ENCODE measurements at regions not wholly inside any gene's neighbourhood (a gene's known extent, or its start where the extent isn't known, plus 50 kb on each side); places are given as distances from the start of the nearest gene placed in this dataset.
"Not testable (repeated sequence)": the region's sequence is repeated elsewhere in the genome, so short reads cannot be mapped to it uniquely, and the experiment has no call there.

- Histone ChIP-seq H3K27me3 (ENCODE audit: control insufficient read depth in 1 of 2, insufficient read depth in 2 of 2, low read length in 2 of 2) (no peaks in the 10 kb centered on the region), H3K4me3 (ENCODE audit: low read depth in 1 of 2, low read length in 2 of 2) (no peak overlapping the region), H3K36me3 (ENCODE audit: control insufficient read depth in 2 of 2, insufficient read depth in 2 of 2, low read length in 1 of 2) (no peaks in the 10 kb centered on the region), H3K4me1 (ENCODE audit: control insufficient read depth in 2 of 2, insufficient read depth in 2 of 2, low read length in 1 of 2) (no peaks in the 10 kb centered on the region), H3K27ac (ENCODE audit: low read depth in 2 of 2, low read length in 1 of 2) (no peak overlapping the region), H3K9me3 (ENCODE audit: control insufficient read depth in 2 of 2, insufficient read depth in 1 of 2, low read depth in 1 of 2, low read length in 1 of 2) (no peaks in the 10 kb centered on the region)
- WGBS, 2 donors, result 72 to 79% methylated on average over 4 of the region's 4 CpGs
Measured at GRCh38 chr13:90838317-90838960, 509.0 kb upstream of the MIR17HG start.

GRCh38 chr13:90839061-90839460, 508.4 kb upstream of the MIR17HG start:
- Histone ChIP-seq H3K4me3 (ENCODE audit: low read depth in 1 of 2, low read length in 2 of 2) (no peak overlapping the region), H3K36me3 (ENCODE audit: control insufficient read depth in 2 of 2, insufficient read depth in 2 of 2, low read length in 1 of 2) (no peaks in the 10 kb centered on the region), H3K27ac (ENCODE audit: low read depth in 2 of 2, low read length in 1 of 2) (no peak overlapping the region), H3K27me3 (ENCODE audit: control insufficient read depth in 1 of 2, insufficient read depth in 2 of 2, low read length in 2 of 2) (no peaks in the 10 kb centered on the region), H3K9me3 (ENCODE audit: control insufficient read depth in 2 of 2, insufficient read depth in 1 of 2, low read depth in 1 of 2, low read length in 1 of 2) (no peaks in the 10 kb centered on the region), H3K4me1 (ENCODE audit: control insufficient read depth in 2 of 2, insufficient read depth in 2 of 2, low read length in 1 of 2) (no peaks in the 10 kb centered on the region)

GRCh38 chr13:90846936-90847335, 500.6 kb upstream of the MIR17HG start:
- WGBS, 2 donors, result 86 to 89% methylated on average over 1 of the region's 1 CpG
- no peaks in the 10 kb centered on the region for H3K27me3 ChIP-seq (ENCODE audit: control insufficient read depth in 1 of 2, insufficient read depth in 2 of 2, low read length in 2 of 2)

GRCh38 chr13:90853666-90854065, 493.8 kb upstream of the MIR17HG start:
- H3K36me3 ChIP-seq (ENCODE audit: control insufficient read depth in 2 of 2, insufficient read depth in 2 of 2, low read length in 1 of 2); H3K4me1 ChIP-seq (ENCODE audit: control insufficient read depth in 2 of 2, insufficient read depth in 2 of 2, low read length in 1 of 2); H3K9me3 ChIP-seq (ENCODE audit: control insufficient read depth in 2 of 2, insufficient read depth in 1 of 2, low read depth in 1 of 2, low read length in 1 of 2); H3K27ac ChIP-seq (ENCODE audit: low read depth in 2 of 2, low read length in 1 of 2); H3K27me3 ChIP-seq (ENCODE audit: control insufficient read depth in 1 of 2, insufficient read depth in 2 of 2, low read length in 2 of 2); H3K4me3 ChIP-seq (ENCODE audit: low read depth in 1 of 2, low read length in 2 of 2): not testable (repeated sequence)
- WGBS, 2 donors, result 81 to 85% methylated on average over 10 of the region's 10 CpGs

More at GRCh38 chr13:90846936-90847335, 500.6 kb upstream of the MIR17HG start:
- Histone ChIP-seq H3K27ac (ENCODE audit: low read depth in 2 of 2, low read length in 1 of 2) (no peak overlapping the region), H3K9me3 (ENCODE audit: control insufficient read depth in 2 of 2, insufficient read depth in 1 of 2, low read depth in 1 of 2, low read length in 1 of 2) (no peaks in the 10 kb centered on the region), H3K4me1 (ENCODE audit: control insufficient read depth in 2 of 2, insufficient read depth in 2 of 2, low read length in 1 of 2) (no peaks in the 10 kb centered on the region), H3K4me3 (ENCODE audit: low read depth in 1 of 2, low read length in 2 of 2) (no peak overlapping the region), H3K36me3 (ENCODE audit: control insufficient read depth in 2 of 2, insufficient read depth in 2 of 2, low read length in 1 of 2) (no peaks in the 10 kb centered on the region)

- no peaks in the 10 kb centered on the region for H3K36me3 ChIP-seq (ENCODE audit: control insufficient read depth in 2 of 2, insufficient read depth in 2 of 2, low read length in 1 of 2)
- 0 to 23% methylated on average over 1 of the region's 1 CpG for WGBS, 2 donors
- no peaks in the 10 kb centered on the region for H3K27me3 ChIP-seq (ENCODE audit: control insufficient read depth in 1 of 2, insufficient read depth in 2 of 2, low read length in 2 of 2)
- H3K4me3 ChIP-seq (ENCODE audit: low read depth in 1 of 2, low read length in 2 of 2), result no peak overlapping the region
- no peaks in the 10 kb centered on the region for H3K9me3 ChIP-seq (ENCODE audit: control insufficient read depth in 2 of 2, insufficient read depth in 1 of 2, low read depth in 1 of 2, low read length in 1 of 2)
- no peaks in the 10 kb centered on the region for H3K4me1 ChIP-seq (ENCODE audit: control insufficient read depth in 2 of 2, insufficient read depth in 2 of 2, low read length in 1 of 2)
- no peak overlapping the region for H3K27ac ChIP-seq (ENCODE audit: low read depth in 2 of 2, low read length in 1 of 2)
Measured at GRCh38 chr13:90857921-90858320, 489.6 kb upstream of the MIR17HG start.

DNA sequence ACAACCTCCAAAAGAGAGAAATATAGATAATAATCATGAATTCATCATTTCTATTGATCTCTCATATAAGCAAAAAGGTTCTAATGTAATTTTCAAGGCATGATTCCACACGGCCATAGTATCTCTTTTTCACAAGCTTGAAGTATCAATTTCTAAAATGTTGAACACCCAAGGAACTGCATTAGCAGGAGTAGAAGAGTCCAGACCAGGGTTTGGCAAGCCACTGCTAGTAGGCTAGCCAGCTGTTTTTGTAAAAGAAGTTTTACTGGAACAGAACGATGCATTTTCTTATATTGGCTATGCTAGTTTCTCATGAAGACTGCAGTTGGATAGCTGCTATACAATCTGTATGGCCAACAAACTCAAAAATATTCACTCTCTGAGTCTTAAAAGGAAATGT, 481.5 kb upstream of the MIR17HG start:
- no peaks in the 10 kb centered on the region for H3K4me1 ChIP-seq (ENCODE audit: control insufficient read depth in 2 of 2, insufficient read depth in 2 of 2, low read length in 1 of 2)
- no peaks in the 10 kb centered on the region for H3K27me3 ChIP-seq (ENCODE audit: control insufficient read depth in 1 of 2, insufficient read depth in 2 of 2, low read length in 2 of 2)
- 62 to 70% methylated on average over 2 of the region's 2 CpGs for WGBS, 2 donors
- H3K27ac ChIP-seq (ENCODE audit: low read depth in 2 of 2, low read length in 1 of 2), result no peak overlapping the region
- H3K4me3 ChIP-seq (ENCODE audit: low read depth in 1 of 2, low read length in 2 of 2), result no peak overlapping the region
- no peaks in the 10 kb centered on the region for H3K9me3 ChIP-seq (ENCODE audit: control insufficient read depth in 2 of 2, insufficient read depth in 1 of 2, low read depth in 1 of 2, low read length in 1 of 2)
- H3K36me3 ChIP-seq (ENCODE audit: control insufficient read depth in 2 of 2, insufficient read depth in 2 of 2, low read length in 1 of 2), result no peaks in the 10 kb centered on the region

DNA sequence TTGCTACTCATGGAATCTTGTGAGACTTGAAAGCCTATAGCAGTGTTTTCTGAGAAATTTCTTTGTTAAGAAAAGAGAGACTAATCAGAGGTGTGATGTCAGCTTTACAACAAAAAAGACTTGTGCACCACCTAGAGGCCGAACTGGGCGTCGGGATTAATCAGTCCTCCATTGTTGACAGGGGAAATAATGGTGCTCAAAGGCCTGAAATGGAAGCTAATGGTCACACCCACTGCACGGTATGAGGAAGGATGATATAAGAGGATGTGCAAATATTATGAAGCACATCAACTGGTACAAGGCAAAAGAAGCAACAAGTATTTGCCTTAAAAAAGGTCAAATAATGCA, 480.2 kb upstream of the MIR17HG start:
- WGBS, 2 donors, result 2 to 4% methylated on average over 4 of the region's 4 CpGs
- H3K27me3 ChIP-seq (ENCODE audit: control insufficient read depth in 1 of 2, insufficient read depth in 2 of 2, low read length in 2 of 2), result no peaks in the 10 kb centered on the region
- H3K4me1 ChIP-seq (ENCODE audit: control insufficient read depth in 2 of 2, insufficient read depth in 2 of 2, low read length in 1 of 2), result no peaks in the 10 kb centered on the region
- no peaks in the 10 kb centered on the region for H3K36me3 ChIP-seq (ENCODE audit: control insufficient read depth in 2 of 2, insufficient read depth in 2 of 2, low read length in 1 of 2)
- no peak overlapping the region for H3K27ac ChIP-seq (ENCODE audit: low read depth in 2 of 2, low read length in 1 of 2)
- H3K4me3 ChIP-seq (ENCODE audit: low read depth in 1 of 2, low read length in 2 of 2), result no peak overlapping the region
- no peaks in the 10 kb centered on the region for H3K9me3 ChIP-seq (ENCODE audit: control insufficient read depth in 2 of 2, insufficient read depth in 1 of 2, low read depth in 1 of 2, low read length in 1 of 2)

- no peak overlapping the region for H3K27ac ChIP-seq (ENCODE audit: low read depth in 2 of 2, low read length in 1 of 2)
- H3K4me1 ChIP-seq (ENCODE audit: control insufficient read depth in 2 of 2, insufficient read depth in 2 of 2, low read length in 1 of 2), result no peaks in the 10 kb centered on the region
- no peaks in the 10 kb centered on the region for H3K27me3 ChIP-seq (ENCODE audit: control insufficient read depth in 1 of 2, insufficient read depth in 2 of 2, low read length in 2 of 2)
- H3K4me3 ChIP-seq (ENCODE audit: low read depth in 1 of 2, low read length in 2 of 2), result no peak overlapping the region
- no peaks in the 10 kb centered on the region for H3K9me3 ChIP-seq (ENCODE audit: control insufficient read depth in 2 of 2, insufficient read depth in 1 of 2, low read depth in 1 of 2, low read length in 1 of 2)
- no peaks in the 10 kb centered on the region for H3K36me3 ChIP-seq (ENCODE audit: control insufficient read depth in 2 of 2, insufficient read depth in 2 of 2, low read length in 1 of 2)
- WGBS, 2 donors, result 55 to 68% methylated on average over 2 of the region's 2 CpGs
Measured at GRCh38 chr13:90868321-90868920, 479.1 kb upstream of the MIR17HG start.

GRCh38 chr13:90869580-90869979, 477.9 kb upstream of the MIR17HG start:
- 30 to 34% methylated on average over 2 of the region's 2 CpGs for WGBS, 2 donors

GRCh38 chr13:90872491-90873025, 474.9 kb upstream of the MIR17HG start:
- no peaks in the 10 kb centered on the region for H3K4me1 ChIP-seq (ENCODE audit: control insufficient read depth in 2 of 2, insufficient read depth in 2 of 2, low read length in 1 of 2)
- H3K27me3 ChIP-seq (ENCODE audit: control insufficient read depth in 1 of 2, insufficient read depth in 2 of 2, low read length in 2 of 2), result no peaks in the 10 kb centered on the region
- WGBS, 2 donors, result 70 to 74% methylated on average over 4 of the region's 4 CpGs
- H3K36me3 ChIP-seq (ENCODE audit: control insufficient read depth in 2 of 2, insufficient read depth in 2 of 2, low read length in 1 of 2), result no peaks in the 10 kb centered on the region
- no peak overlapping the region for H3K27ac ChIP-seq (ENCODE audit: low read depth in 2 of 2, low read length in 1 of 2)
- H3K4me3 ChIP-seq (ENCODE audit: low read depth in 1 of 2, low read length in 2 of 2), result no peak overlapping the region
- H3K9me3 ChIP-seq (ENCODE audit: control insufficient read depth in 2 of 2, insufficient read depth in 1 of 2, low read depth in 1 of 2, low read length in 1 of 2), result no peaks in the 10 kb centered on the region

More at GRCh38 chr13:90869580-90869979, 477.9 kb upstream of the MIR17HG start:
- Histone ChIP-seq H3K27ac (ENCODE audit: low read depth in 2 of 2, low read length in 1 of 2) (no peak overlapping the region), H3K27me3 (ENCODE audit: control insufficient read depth in 1 of 2, insufficient read depth in 2 of 2, low read length in 2 of 2) (no peaks in the 10 kb centered on the region), H3K4me3 (ENCODE audit: low read depth in 1 of 2, low read length in 2 of 2) (no peak overlapping the region), H3K36me3 (ENCODE audit: control insufficient read depth in 2 of 2, insufficient read depth in 2 of 2, low read length in 1 of 2) (no peaks in the 10 kb centered on the region), H3K4me1 (ENCODE audit: control insufficient read depth in 2 of 2, insufficient read depth in 2 of 2, low read length in 1 of 2) (no peaks in the 10 kb centered on the region), H3K9me3 (ENCODE audit: control insufficient read depth in 2 of 2, insufficient read depth in 1 of 2, low read depth in 1 of 2, low read length in 1 of 2) (no peaks in the 10 kb centered on the region)

All from esophagus (tissue), 2 donors.